HCT116 (cell line): ENCODE measurements at regions not wholly inside any gene's neighbourhood (a gene's known extent, or its start where the extent isn't known, plus 50 kb on each side); places are given as distances from the start of the nearest gene placed in this dataset.

Experiments
- ATAC-seq: fragments of 200-7000 bp; cut with Tn5 transposase; 2 replicates; pipeline ENCODE4 v1.9.1; 2020; ENCODE audit warnings: mild to moderate bottlenecking, moderate library complexity
- BruUV-seq: library from RNA; stranded (reverse); fragments of 400-500 nt; replicated peaks from 2 replicates; lab custom pipeline; 2021; lab: Mats Ljungman, UMichigan
- CTCF ChIA-PET: fragments of 300-600 bp; sonication (Branson Sonifier 250); formaldehyde crosslinking; loops from one replicate; lab custom pipeline; 2021; ENCODE audit warnings: antibody characterized with exemption; lab: Charles Lee
- POLR2A ChIA-PET: fragments of 300-600, 350-600 bp; sonication (Branson Sonifier 250); formaldehyde crosslinking; loops from one replicate; lab custom pipeline; 2021; ENCODE audit warnings: antibody characterized with exemption; lab: Charles Lee
- RAD21 ChIA-PET, 2 experiments: fragments of 300-600 bp; sonication (Branson Sonifier 250); formaldehyde crosslinking; loops; one replicate each; lab custom pipeline; 2023; ENCODE audit warnings: low total read pairs in 2 of 2; ENCODE audit not compliant: uncharacterized antibody in 2 of 2, unreplicated experiment in 2 of 2, low non-redundant PET in 1 of 2; lab: Charles Lee
- DNase-seq: peaks from one replicate; pipeline ENCODE4 v3.0.0-alpha.2; 2010; ENCODE audit warnings: low read depth, low spot score
- H2AFZ ChIP-seq: fragments of 200-600 bp; shearing (Covaris generic), sonication (generic); 2 replicates; pipeline ENCODE4 v1.6.1; 2017; ENCODE audit warnings: low read depth, mixed run types, mixed read lengths, antibody characterized with exemption, low read length; ENCODE audit not compliant: poor library complexity, severe bottlenecking
- H3K27ac ChIP-seq: 2 replicates; pipeline ENCODE4 v1.5.1; 2012; ENCODE audit warnings: low read depth, low read length
- H3K27me3 ChIP-seq: fragments of 200-600 bp; sonication (generic); 2 replicates; pipeline ENCODE4 v1.6.1; 2016; ENCODE audit warnings: mixed run types, low read length, mixed read lengths; ENCODE audit not compliant: insufficient read depth
- H3K36me3 ChIP-seq, 2 experiments: fragments of 200-500 bp in 1 of 2; fragments of 200-600 bp in 1 of 2; sonication (Bioruptor generic) in 1 of 2; sonication (generic) in 1 of 2; 2 replicates each; pipeline versions ENCODE4 v1.5.1 to v1.6.1; 2014 to 2016; ENCODE audit warnings: low read length in 2 of 2, inconsistent platforms in 1 of 2, mixed read lengths in 1 of 2, mixed run types in 1 of 2; ENCODE audit not compliant: insufficient read depth in 2 of 2, control insufficient read depth in 1 of 2
- H3K4me1 ChIP-seq, 2 experiments: fragments of 200-600 bp in 1 of 2; sonication (generic) in 1 of 2; 2 replicates each; pipeline versions ENCODE4 v1.5.1 to v1.6.1; 2012 to 2017; ENCODE audit warnings: low read length in 2 of 2, inconsistent platforms in 1 of 2, mild to moderate bottlenecking in 1 of 2, mixed read lengths in 1 of 2, mixed run types in 1 of 2, moderate library complexity in 1 of 2; ENCODE audit not compliant: insufficient read depth in 2 of 2, control insufficient read depth in 1 of 2
- H3K4me2 ChIP-seq: fragments of 200-600 bp; sonication (generic); 2 replicates; pipeline ENCODE4 v1.6.1; 2017; ENCODE audit warnings: mixed run types, low read length, mixed read lengths
- H3K4me3 ChIP-seq, 2 experiments: fragments of 200-600 bp in 1 of 2; sonication (generic) in 1 of 2; replicated peaks in 1 of 2; 2 replicates each; pipeline ENCODE4 v1.5.1; 2011 to 2016; ENCODE audit warnings: low read length in 2 of 2, control low read depth in 1 of 2, low read depth in 1 of 2, mild to moderate bottlenecking in 1 of 2, mixed read lengths in 1 of 2, mixed run types in 1 of 2
- H3K79me2 ChIP-seq: fragments of 200-600 bp; sonication (generic); 2 replicates; pipeline ENCODE4 v1.6.1; 2017; ENCODE audit warnings: mild to moderate bottlenecking, mixed run types, low read length, moderate library complexity, mixed read lengths; ENCODE audit not compliant: insufficient read depth
- H3K9ac ChIP-seq: fragments of 200-600 bp; sonication (generic); 2 replicates; pipeline ENCODE4 v1.6.1; 2016; ENCODE audit warnings: low read length, mixed read lengths
- H3K9me2 ChIP-seq: fragments of 200-600 bp; sonication (generic), shearing (Covaris generic); 2 replicates; pipeline ENCODE4 v1.6.1; 2017; ENCODE audit warnings: mixed run types, mild to moderate bottlenecking, moderate library complexity; ENCODE audit not compliant: insufficient read depth
- H3K9me3 ChIP-seq, 2 experiments: fragments of 200-500 bp in 1 of 2; fragments of 200-600 bp in 1 of 2; sonication (Bioruptor generic) in 1 of 2; sonication (generic) in 1 of 2; 2 replicates each; pipeline ENCODE4 v1.6.1; 2014 to 2017; ENCODE audit warnings: low read length in 2 of 2, mixed read lengths in 2 of 2, inconsistent platforms in 1 of 2, low read depth in 1 of 2, mild to moderate bottlenecking in 1 of 2, mixed run types in 1 of 2, moderate library complexity in 1 of 2; ENCODE audit not compliant: control insufficient read depth in 1 of 2, insufficient read depth in 1 of 2
- H4K20me1 ChIP-seq: fragments of 200-600 bp; sonication (generic), shearing (Covaris generic); 2 replicates; pipeline ENCODE4 v1.6.1; 2017; ENCODE audit warnings: mixed run types, mild to moderate bottlenecking, moderate library complexity; ENCODE audit not compliant: insufficient read depth
- ATF3 ChIP-seq: IDR thresholded peaks from 2 replicates; pipeline ENCODE4 v1.6.1; 2012
- CBX3 ChIP-seq: IDR thresholded peaks from 2 replicates; pipeline ENCODE4 v1.6.1; 2012; ENCODE audit warnings: low read depth
- CEBPB ChIP-seq: IDR thresholded peaks from 2 replicates; pipeline ENCODE4 v1.6.1; 2012; ENCODE audit warnings: low read depth
- CTCF ChIP-seq, 3 experiments: fragments of 200-600 bp in 1 of 3; sonication (generic) in 1 of 3; IDR thresholded peaks in 2 of 3; conservative IDR thresholded peaks in 1 of 3; 2 replicates each; pipeline ENCODE4 v1.5.1; 2012 to 2017; ENCODE audit warnings: low read depth in 2 of 3, low read length in 2 of 3, antibody characterized with exemption in 1 of 3, borderline replicate concordance in 1 of 3, control low read depth in 1 of 3, mild to moderate bottlenecking in 1 of 3, mixed read lengths in 1 of 3, mixed run types in 1 of 3, moderate library complexity in 1 of 3; ENCODE audit not compliant: insufficient read depth in 1 of 3
- EGR1 ChIP-seq: IDR thresholded peaks from 2 replicates; pipeline ENCODE4 v1.6.1; 2012; ENCODE audit warnings: low read depth
- EZH2phosphoT487 ChIP-seq: fragments of 200-600 bp; IDR thresholded peaks from 2 replicates; pipeline ENCODE4 v1.6.1; 2018; ENCODE audit warnings: antibody characterized with exemption, borderline replicate concordance
- FOSL1 ChIP-seq: IDR thresholded peaks from 2 replicates; pipeline ENCODE4 v1.6.1; 2012; ENCODE audit warnings: low read depth
- JUND ChIP-seq: IDR thresholded peaks from 2 replicates; pipeline ENCODE4 v1.6.1; 2012
- RAD21 ChIP-seq: IDR thresholded peaks from 2 replicates; pipeline ENCODE4 v1.6.1; 2012; ENCODE audit warnings: low read depth, mild to moderate bottlenecking
- REST ChIP-seq: IDR thresholded peaks from 2 replicates; pipeline ENCODE4 v1.6.1; 2012; ENCODE audit warnings: low read depth
- SIN3A ChIP-seq: IDR thresholded peaks from 2 replicates; pipeline ENCODE4 v1.6.1; 2012; ENCODE audit warnings: low read depth
- SP1 ChIP-seq: IDR thresholded peaks from 2 replicates; pipeline ENCODE4 v1.6.1; 2012; ENCODE audit warnings: low read depth
- SRF ChIP-seq: IDR thresholded peaks from 2 replicates; pipeline ENCODE4 v1.6.1; 2012; ENCODE audit warnings: low read depth
- YY1 ChIP-seq: IDR thresholded peaks from 2 replicates; pipeline ENCODE4 v1.6.1; 2011; ENCODE audit warnings: low read length, low read depth, moderate library complexity, mild to moderate bottlenecking; ENCODE audit not compliant: insufficient replicate concordance; ENCODE audit errors: extremely low read depth
- ZFX ChIP-seq: fragments of 450-650 bp; IDR thresholded peaks from 2 replicates; pipeline ENCODE4 v1.6.1; 2017
- ZNF274 ChIP-seq: fragments of 200-500 bp; sonication (Bioruptor generic); IDR thresholded peaks from 2 replicates; pipeline ENCODE4 v1.6.1; 2014; ENCODE audit warnings: mild to moderate bottlenecking, low read depth, low read length, inconsistent platforms
- intact Hi-C: fragments of 100-400 bp; cut with micrococcal nuclease; formaldehyde crosslinking; loops from 2 replicates; pipeline ENCODE4 v1.10.0; 2022

DNA sequence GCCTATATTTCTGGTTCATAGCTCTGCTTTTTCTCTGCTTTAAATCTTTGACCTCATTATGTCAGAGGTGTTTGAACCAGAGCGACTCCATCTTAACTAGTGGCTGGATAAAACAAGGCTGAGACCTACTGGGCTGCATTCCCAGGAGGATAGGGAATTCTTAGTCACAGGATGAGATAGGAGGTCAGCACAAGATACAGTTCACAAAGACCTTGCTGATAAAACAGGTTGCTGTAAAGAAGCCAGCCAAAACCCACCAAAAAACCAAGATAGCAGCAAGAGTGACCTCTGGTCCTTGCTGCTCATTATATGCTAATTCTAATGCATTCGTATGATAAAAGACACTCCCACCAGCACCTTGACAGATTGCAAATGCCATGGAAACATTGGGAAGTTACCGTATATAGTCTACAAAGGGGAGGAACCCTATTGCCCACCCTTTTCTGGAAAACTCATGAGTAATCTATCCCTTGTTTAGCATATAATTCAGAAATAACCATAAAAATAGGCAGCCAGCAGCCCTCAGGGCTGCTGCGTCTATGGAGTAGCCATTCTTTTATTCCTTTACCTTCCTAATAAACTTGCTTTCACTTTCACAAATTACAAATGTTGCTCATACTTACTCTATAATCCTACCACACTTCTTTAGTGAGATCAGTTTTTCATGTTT lies 193.9 kb downstream of the NAF1 start:
- no peak overlapping the region for H3K4me2 ChIP-seq
- RAD21 ChIA-PET: no interaction called here
- no peaks in the 10 kb centered on the region for H3K27me3 ChIP-seq
- H3K4me3 ChIP-seq: no peak overlapping the region
- DNase-seq: no peak
- CTCF ChIA-PET: no interaction called here
- intact Hi-C loops: no loop called here
- no peak overlapping the region for H3K27ac ChIP-seq
- POLR2A ChIA-PET: no interaction called here
- no peak for TF ChIP-seq EGR1
- no peak for TF ChIP-seq CBX3
- TF ChIP-seq EZH2phosphoT487: no peak
- TF ChIP-seq CEBPB: no peak
- TF ChIP-seq FOSL1: no peak
- no peak for TF ChIP-seq SP1
- no peak for TF ChIP-seq ZNF274
- TF ChIP-seq SRF: no peak
- no peaks in the 10 kb centered on the region for H3K79me2 ChIP-seq
- BruUV-seq: no TSS peak
- H3K9me3 ChIP-seq: no peaks in the 10 kb centered on the region
- 0 out of 4 replicates have a peak, but pooled peaks cover 0 to 4% of the 10 kb centered on the region in 2 experiments for H3K4me1 ChIP-seq
- no peaks in the 10 kb centered on the region for H3K9me2 ChIP-seq
- no peaks in the 10 kb centered on the region for H3K36me3 ChIP-seq
- no peak overlapping the region for H3K9ac ChIP-seq
- no peaks in the 10 kb centered on the region for H4K20me1 ChIP-seq
- no peak for ATAC-seq
- no peak overlapping the region for H2AFZ ChIP-seq

GRCh38 chr4:162969194-162969593 lies 197.5 kb downstream of the NAF1 start:
- Histone ChIP-seq H3K79me2 (no peaks in the 10 kb centered on the region), H3K9ac (no peak overlapping the region), H2AFZ (no peak overlapping the region), H3K4me3 (no peak overlapping the region), H3K9me3 (no peaks in the 10 kb centered on the region), H3K4me1 (0 out of 4 replicates have a peak, but pooled peaks cover 0 to 4% of the 10 kb centered on the region in 2 experiments), H3K36me3 (no peaks in the 10 kb centered on the region), H3K27me3 (no peaks in the 10 kb centered on the region), H3K9me2 (no peaks in the 10 kb centered on the region), H3K27ac (no peak overlapping the region), H4K20me1 (no peaks in the 10 kb centered on the region), H3K4me2 (no peak overlapping the region)
- CTCF ChIA-PET: no interaction called here
- DNase-seq (no peak), ATAC-seq (no peak)
- no TSS peak for BruUV-seq
- POLR2A ChIA-PET: no interaction called here
- intact Hi-C loops: no loop called here
- RAD21 ChIA-PET: no interaction called here
- TF ChIP-seq ZFX (no peak), EZH2phosphoT487 (no peak), CTCF (IDR thresholded peaks at IDR 0.05 in 2 of 3, conservative IDR thresholded peaks at IDR 0.05 in 1 of 3; ENCODE audit: borderline replicate concordance in 1 of 3, insufficient read depth in 1 of 3, low read depth in 2 of 3, low read length in 2 of 3) (no peak), SIN3A (no peak), EGR1 (no peak), CEBPB (no peak), ZNF274 (no peak), REST (no peak), SRF (no peak), ATF3 (no peak), RAD21 (no peak), YY1 (no peak), JUND (no peak)
